Panc1 (cell line): ENCODE measurements at regions not wholly inside any gene's neighbourhood (a gene's known extent, or its start where the extent isn't known, plus 50 kb on each side); places are given as distances from the start of the nearest gene placed in this dataset.

Experiments used
- ATAC-seq: fragments of 200-7000 bp; cut with Tn5 transposase; 2 replicates; pipeline ENCODE4 v1.9.1; 2020; ENCODE audit warnings: mild to moderate bottlenecking, moderate library complexity
- BruUV-seq: library from RNA; stranded (reverse); fragments of 400-500 nt; replicated peaks from 2 replicates; lab custom pipeline; 2021; lab: Mats Ljungman, UMichigan
- CTCF ChIA-PET: fragments of 300-600 bp; sonication (Branson Sonifier 250); formaldehyde crosslinking; loops from one replicate; lab custom pipeline; 2022; ENCODE audit warnings: antibody characterized with exemption; lab: Charles Lee
- POLR2A ChIA-PET: fragments of 300-600 bp; sonication (Branson Sonifier 250); formaldehyde crosslinking; loops from one replicate; lab custom pipeline; 2022; ENCODE audit warnings: antibody characterized with exemption; lab: Charles Lee
- DNase-seq: peaks from one replicate; pipeline ENCODE4 v3.0.0-alpha.2; 2010; ENCODE audit warnings: low read depth, low spot score
- H3K27ac ChIP-seq: 2 replicates; pipeline ENCODE4 v1.5.1; 2011; ENCODE audit warnings: mild to moderate bottlenecking, low read length, inconsistent platforms
- H3K27me3 ChIP-seq: fragments of 200-500 bp; sonication (Bioruptor generic); 2 replicates; pipeline ENCODE4 v1.6.0; 2014; ENCODE audit warnings: low read length, inconsistent platforms; ENCODE audit not compliant: control insufficient read depth, insufficient read depth
- H3K36me3 ChIP-seq: fragments of 200-500 bp; sonication (Bioruptor generic); 2 replicates; pipeline ENCODE4 v1.5.1; 2014; ENCODE audit warnings: inconsistent platforms, mild to moderate bottlenecking, low read length, moderate library complexity; ENCODE audit not compliant: control insufficient read depth, insufficient read depth
- H3K4me1 ChIP-seq: 2 replicates; pipeline ENCODE4 v1.5.1; 2011; ENCODE audit warnings: inconsistent platforms, mild to moderate bottlenecking, low read length, moderate library complexity; ENCODE audit not compliant: control insufficient read depth, insufficient read depth
- H3K4me3 ChIP-seq, 2 experiments: 2 replicates each; pipeline ENCODE4 v1.5.1; 2011 to 2012; ENCODE audit warnings: low read depth in 2 of 2, low read length in 2 of 2, mild to moderate bottlenecking in 2 of 2, inconsistent platforms in 1 of 2, moderate library complexity in 1 of 2
- H3K9me3 ChIP-seq: fragments of 200-500 bp; sonication (Bioruptor generic); 2 replicates; pipeline ENCODE4 v1.5.1; 2014; ENCODE audit warnings: low read depth, mild to moderate bottlenecking, inconsistent platforms, low read length, moderate library complexity; ENCODE audit not compliant: control insufficient read depth, insufficient read depth
- POLR2AphosphoS5 ChIP-seq: IDR thresholded peaks from 2 replicates; pipeline ENCODE4 v1.6.1; 2012; ENCODE audit warnings: mild to moderate bottlenecking, low read depth, low read length, moderate library complexity
- SIN3A ChIP-seq: IDR thresholded peaks from 2 replicates; pipeline ENCODE4 v1.6.1; 2012; ENCODE audit warnings: low read depth, mild to moderate bottlenecking, low read length, moderate library complexity, borderline replicate concordance; ENCODE audit not compliant: insufficient read depth
- TCF7L2 ChIP-seq: IDR thresholded peaks from 2 replicates; pipeline ENCODE4 v1.6.1; 2011; ENCODE audit warnings: mild to moderate bottlenecking, low read depth, low read length, inconsistent platforms
- in situ Hi-C: cut with HindIII; loops from 2 replicates; pipeline ENCODE4 v1.10.0; 2016; ENCODE audit warnings: low sequenced_read_pairs, low pct_unique_long_range_greater_than_20kb
- intact Hi-C: fragments of 100-400 bp; cut with micrococcal nuclease; formaldehyde crosslinking; loops from one replicate; pipeline ENCODE4 v1.10.0; 2022; ENCODE audit not compliant: unreplicated experiment
- TF ChIP-seq, protein P1 (sequence below), 2 experiments: IDR thresholded peaks; 2 replicates each; pipeline ENCODE4 v1.6.1; 2011 to 2012; ENCODE audit warnings: low read depth in 2 of 2, control low read depth in 1 of 2, low read length in 1 of 2, mild to moderate bottlenecking in 1 of 2, moderate library complexity in 1 of 2; ENCODE audit not compliant: insufficient read depth in 1 of 2
- TF ChIP-seq, protein P2 (sequence below): fragments of 450-650 bp; IDR thresholded peaks from 2 replicates; pipeline ENCODE4 v1.5.1; 2017; ENCODE audit warnings: mild to moderate bottlenecking

DNA sequence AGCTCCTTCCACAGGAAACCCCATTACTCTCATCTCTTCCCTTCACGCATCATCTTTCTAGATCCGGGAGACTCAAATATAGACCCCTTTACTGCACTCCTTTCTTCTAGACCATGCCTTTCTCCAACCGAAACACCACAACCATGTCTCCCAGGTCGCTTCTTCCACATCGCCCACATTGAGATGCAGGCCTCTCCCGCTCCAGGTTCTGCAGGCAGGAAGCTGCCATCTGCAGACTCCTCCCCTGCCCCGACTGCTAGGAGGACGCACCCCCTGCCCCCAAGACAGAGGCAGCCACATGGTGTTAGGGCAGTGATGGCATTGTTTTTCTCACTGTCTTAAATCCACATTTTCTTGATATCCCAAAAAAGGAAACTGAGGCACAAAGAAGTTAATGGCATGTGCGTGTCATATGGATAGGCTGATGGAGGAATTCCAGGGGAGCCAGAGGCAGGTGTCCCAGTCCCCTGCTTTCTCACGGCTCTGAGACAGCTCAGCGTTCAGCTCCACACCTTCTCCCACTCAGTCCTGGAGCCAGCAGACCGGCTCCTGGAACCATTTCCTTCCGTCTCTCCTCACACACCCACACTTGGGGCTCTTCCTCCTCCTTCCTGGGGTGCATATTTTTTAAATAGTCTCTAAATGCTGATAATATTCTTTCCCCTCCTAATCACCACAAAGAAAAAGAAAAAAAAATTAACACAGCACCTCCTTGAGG, 438.4 kb downstream of the EIPR1 start:
- Histone ChIP-seq H3K27me3 (no peaks in the 10 kb centered on the region), H3K4me3 (no peak overlapping the region), H3K27ac (no peak overlapping the region), H3K4me1 (no peaks in the 10 kb centered on the region), H3K9me3 (no peaks in the 10 kb centered on the region), H3K36me3 (no peaks in the 10 kb centered on the region)
- ATAC-seq (no peak), DNase-seq (no peak)
- TF ChIP-seq, protein P1, sequence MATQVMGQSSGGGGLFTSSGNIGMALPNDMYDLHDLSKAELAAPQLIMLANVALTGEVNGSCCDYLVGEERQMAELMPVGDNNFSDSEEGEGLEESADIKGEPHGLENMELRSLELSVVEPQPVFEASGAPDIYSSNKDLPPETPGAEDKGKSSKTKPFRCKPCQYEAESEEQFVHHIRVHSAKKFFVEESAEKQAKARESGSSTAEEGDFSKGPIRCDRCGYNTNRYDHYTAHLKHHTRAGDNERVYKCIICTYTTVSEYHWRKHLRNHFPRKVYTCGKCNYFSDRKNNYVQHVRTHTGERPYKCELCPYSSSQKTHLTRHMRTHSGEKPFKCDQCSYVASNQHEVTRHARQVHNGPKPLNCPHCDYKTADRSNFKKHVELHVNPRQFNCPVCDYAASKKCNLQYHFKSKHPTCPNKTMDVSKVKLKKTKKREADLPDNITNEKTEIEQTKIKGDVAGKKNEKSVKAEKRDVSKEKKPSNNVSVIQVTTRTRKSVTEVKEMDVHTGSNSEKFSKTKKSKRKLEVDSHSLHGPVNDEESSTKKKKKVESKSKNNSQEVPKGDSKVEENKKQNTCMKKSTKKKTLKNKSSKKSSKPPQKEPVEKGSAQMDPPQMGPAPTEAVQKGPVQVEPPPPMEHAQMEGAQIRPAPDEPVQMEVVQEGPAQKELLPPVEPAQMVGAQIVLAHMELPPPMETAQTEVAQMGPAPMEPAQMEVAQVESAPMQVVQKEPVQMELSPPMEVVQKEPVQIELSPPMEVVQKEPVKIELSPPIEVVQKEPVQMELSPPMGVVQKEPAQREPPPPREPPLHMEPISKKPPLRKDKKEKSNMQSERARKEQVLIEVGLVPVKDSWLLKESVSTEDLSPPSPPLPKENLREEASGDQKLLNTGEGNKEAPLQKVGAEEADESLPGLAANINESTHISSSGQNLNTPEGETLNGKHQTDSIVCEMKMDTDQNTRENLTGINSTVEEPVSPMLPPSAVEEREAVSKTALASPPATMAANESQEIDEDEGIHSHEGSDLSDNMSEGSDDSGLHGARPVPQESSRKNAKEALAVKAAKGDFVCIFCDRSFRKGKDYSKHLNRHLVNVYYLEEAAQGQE (IDR thresholded peaks at IDR 0.05; ENCODE audit: insufficient read depth in 1 of 2, low read depth in 2 of 2, low read length in 1 of 2): no peak
- TF ChIP-seq, protein P2, sequence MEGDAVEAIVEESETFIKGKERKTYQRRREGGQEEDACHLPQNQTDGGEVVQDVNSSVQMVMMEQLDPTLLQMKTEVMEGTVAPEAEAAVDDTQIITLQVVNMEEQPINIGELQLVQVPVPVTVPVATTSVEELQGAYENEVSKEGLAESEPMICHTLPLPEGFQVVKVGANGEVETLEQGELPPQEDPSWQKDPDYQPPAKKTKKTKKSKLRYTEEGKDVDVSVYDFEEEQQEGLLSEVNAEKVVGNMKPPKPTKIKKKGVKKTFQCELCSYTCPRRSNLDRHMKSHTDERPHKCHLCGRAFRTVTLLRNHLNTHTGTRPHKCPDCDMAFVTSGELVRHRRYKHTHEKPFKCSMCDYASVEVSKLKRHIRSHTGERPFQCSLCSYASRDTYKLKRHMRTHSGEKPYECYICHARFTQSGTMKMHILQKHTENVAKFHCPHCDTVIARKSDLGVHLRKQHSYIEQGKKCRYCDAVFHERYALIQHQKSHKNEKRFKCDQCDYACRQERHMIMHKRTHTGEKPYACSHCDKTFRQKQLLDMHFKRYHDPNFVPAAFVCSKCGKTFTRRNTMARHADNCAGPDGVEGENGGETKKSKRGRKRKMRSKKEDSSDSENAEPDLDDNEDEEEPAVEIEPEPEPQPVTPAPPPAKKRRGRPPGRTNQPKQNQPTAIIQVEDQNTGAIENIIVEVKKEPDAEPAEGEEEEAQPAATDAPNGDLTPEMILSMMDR: no peak
- no peak for TF ChIP-seq TCF7L2
- TF ChIP-seq POLR2AphosphoS5: no peak
- ChIA-PET CTCF (no interaction called here), POLR2A (no interaction called here)
- intact Hi-C loops (no loop called here), in situ Hi-C loops (no loop called here)
- BruUV-seq: no TSS peak

DNA sequence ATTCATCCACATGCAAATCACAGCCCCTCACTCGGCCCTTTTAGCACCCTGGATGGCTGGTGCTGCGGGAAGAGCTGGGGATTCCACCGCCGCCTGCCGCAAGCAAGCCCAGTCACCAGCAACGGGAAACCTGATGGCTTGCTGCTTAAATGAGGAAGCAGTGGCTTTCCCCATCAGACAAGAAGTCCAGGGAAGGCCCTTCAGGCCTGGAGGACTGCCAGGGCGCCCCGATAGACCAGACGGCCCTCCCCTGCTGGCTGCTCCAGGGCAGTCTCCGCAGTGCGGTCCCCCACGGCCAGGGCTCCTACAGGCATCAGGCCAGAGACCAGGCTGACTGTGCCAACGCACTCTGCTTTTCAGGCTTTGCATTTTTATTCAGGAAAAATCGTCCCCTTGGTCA, 439.1 kb downstream of the EIPR1 start:
- no peaks in the 10 kb centered on the region for H3K27me3 ChIP-seq
- CTCF ChIA-PET: no interaction called here
- H3K36me3 ChIP-seq: no peaks in the 10 kb centered on the region
- intact Hi-C loops (no loop called here), in situ Hi-C loops (no loop called here)
- POLR2A ChIA-PET: no interaction called here
- no TSS peak for BruUV-seq
- TF ChIP-seq TCF7L2: no peak
- TF ChIP-seq POLR2AphosphoS5: no peak
- no peak for TF ChIP-seq SIN3A
- TF ChIP-seq, protein P1 (IDR thresholded peaks at IDR 0.05; ENCODE audit: insufficient read depth in 1 of 2, low read depth in 2 of 2, low read length in 1 of 2): no peak
- TF ChIP-seq, protein P2: no peak
- H3K4me1 ChIP-seq: no peaks in the 10 kb centered on the region
- no peaks in the 10 kb centered on the region for H3K9me3 ChIP-seq
- no peak for DNase-seq
- no peak overlapping the region for H3K4me3 ChIP-seq
- ATAC-seq: no peak
- no peak overlapping the region for H3K27ac ChIP-seq
